NT2/D1 (cell line): ENCODE measurements at regions not wholly inside any gene's neighbourhood (a gene's known extent, or its start where the extent isn't known, plus 50 kb on each side); places are given as distances from the start of the nearest gene placed in this dataset.

Experiments used
- SUZ12 ChIP-seq: IDR thresholded peaks from 2 replicates; pipeline ENCODE4 v1.6.1; 2011; ENCODE audit not compliant: insufficient read length, insufficient read depth; ENCODE audit errors: extremely low read depth
- YY1 ChIP-seq: IDR thresholded peaks from 2 replicates; pipeline ENCODE4 v1.6.1; 2011; ENCODE audit not compliant: insufficient read length, insufficient read depth

DNA sequence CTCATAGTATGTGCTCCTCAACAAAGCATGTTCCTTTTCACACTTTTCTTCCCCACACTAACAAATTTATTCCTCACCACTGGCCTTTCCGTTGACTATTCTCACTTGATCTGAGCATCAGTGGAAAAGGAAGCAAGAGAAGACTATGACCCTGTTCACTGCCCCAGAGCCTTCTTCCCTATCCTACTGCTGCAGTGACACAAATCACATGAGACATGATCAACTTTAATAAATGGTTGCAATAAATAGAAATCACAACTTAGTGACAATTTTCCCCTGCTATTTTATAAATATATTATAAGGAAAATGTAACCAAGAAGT lies 438.7 kb upstream of the SOX9 start:
- TF ChIP-seq YY1 (no peak), SUZ12 (no peak)
